Bone marrow (tissue), 2 donors: ENCODE measurements at regions not wholly inside any gene's neighbourhood (a gene's known extent, or its start where the extent isn't known, plus 50 kb on each side); places are given as distances from the start of the nearest gene placed in this dataset.

Experiments
- DNase-seq, 2 donors: peaks; one replicate each; lab custom pipeline; 2025; lab: John Stamatoyannopoulos, UW

GRCh38 chr3:25226747-25227146 is 201.3 kb upstream of the RARB start:
- DNase-seq = no peak

DNA sequence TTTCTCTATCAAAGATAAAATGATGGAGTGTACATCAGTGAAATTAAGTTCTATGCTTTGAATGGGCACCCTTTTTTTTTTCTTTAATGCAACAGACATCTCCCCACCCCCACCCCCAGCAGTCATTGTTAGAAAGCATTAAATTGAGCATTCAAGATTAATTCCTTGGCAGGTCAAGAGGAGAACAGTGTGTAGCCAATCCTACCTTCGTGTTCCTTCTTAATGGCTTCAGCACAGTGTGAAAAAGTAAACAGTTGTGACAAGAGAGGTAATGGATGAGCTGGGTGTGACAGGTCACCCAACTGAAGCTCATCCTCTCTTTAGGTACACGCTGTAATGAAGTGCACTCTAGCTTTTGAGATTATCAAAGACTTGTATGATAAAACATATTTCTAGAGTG is 198.5 kb upstream of the RARB start:
- DNase-seq = no peak

DNA sequence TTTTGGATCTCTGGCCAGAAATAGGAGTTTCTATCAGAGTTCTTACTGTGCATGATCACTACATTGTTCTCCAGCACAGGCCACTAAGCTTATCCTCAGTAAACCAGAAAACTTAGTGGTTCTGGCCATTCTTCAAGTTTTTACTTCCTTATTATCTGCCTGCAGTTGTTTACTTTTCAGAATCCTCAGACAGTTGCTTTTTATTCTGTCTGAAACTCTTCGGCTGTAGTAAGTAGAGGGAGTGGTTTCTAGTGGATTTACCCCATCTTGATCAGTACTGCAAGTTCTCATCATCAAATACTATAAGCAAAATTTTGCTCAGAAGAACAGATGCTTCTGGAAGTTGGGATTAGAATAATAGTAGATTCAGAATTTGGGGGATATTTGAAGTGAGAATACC is 193.0 kb upstream of the RARB start:
- no peak for DNase-seq

DNA sequence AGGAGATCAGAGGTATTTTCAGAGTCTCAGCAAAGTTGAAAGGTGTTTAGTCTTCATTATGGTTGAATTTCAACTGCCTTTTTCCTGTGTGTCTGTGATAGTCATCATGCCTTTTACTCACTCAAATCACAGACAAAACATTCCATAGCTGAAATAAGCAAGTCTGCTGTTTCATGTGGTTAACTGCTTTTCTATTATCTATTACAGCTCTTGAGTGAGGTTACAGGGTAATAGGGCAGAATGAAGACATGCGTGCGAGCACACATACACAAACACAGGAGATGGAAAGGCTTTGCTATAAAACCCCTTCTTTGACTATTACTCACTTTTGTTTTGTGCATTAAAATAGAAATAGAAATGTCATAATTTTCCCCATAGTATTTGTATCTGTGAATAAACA is 192.6 kb upstream of the RARB start:
- DNase-seq = no peak

DNA sequence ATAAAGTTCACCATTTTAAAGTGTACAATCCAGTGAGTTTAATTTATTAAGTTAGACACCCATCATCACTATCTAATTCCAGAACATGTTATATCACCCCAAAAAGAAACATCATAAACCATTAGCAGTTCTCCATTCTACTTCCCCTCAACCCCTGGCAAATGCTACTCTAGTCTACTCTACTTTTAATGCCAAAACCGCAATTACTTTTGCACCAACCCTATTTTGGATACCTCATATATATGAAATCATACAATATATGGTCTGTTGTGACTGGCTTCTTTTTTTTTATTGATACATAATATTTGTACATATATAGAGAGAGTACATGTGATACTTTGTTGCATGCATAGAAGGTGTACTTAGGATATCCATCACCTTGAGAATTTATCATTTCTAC is 190.5 kb upstream of the RARB start:
- no peak for DNase-seq

- no peak for DNase-seq
These were observed 189.0 kb upstream of the RARB start for GRCh38 chr3:25239042-25239441.

GRCh38 chr3:25246913-25247312 is 181.2 kb upstream of the RARB start:
- DNase-seq = no peak

- no peak for DNase-seq
These were observed 175.8 kb upstream of the RARB start for GRCh38 chr3:25252291-25252690.

GRCh38 chr3:25257026-25257425 is 171.0 kb upstream of the RARB start:
- no peak for DNase-seq

GRCh38 chr3:25259871-25260270 is 168.2 kb upstream of the RARB start:
- DNase-seq = no peak

DNA sequence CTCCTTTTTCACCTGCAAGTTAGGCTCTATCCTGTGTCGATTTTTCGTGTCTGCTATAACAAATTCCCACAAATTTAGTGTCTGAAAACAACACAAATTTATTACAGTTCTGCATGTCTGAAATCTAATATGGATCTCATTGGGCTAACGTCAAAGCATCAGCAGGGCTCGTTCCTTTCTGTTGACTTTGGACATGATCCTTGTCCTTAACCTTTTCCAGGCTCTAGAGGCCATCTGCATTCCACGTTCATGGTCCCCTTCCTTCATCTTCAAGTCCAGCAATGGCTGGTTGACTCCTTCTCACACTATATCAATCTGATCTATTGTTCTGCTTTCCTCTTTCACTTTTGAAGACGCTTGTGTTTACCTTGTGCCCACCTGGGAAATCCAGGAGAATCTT is 165.7 kb upstream of the RARB start:
- DNase-seq = no peak

- DNase-seq = no peak
These were observed 162.8 kb upstream of the RARB start for GRCh38 chr3:25265284-25265683.

- no peak for DNase-seq
These were observed 161.4 kb upstream of the RARB start for GRCh38 chr3:25266677-25267076.

DNA sequence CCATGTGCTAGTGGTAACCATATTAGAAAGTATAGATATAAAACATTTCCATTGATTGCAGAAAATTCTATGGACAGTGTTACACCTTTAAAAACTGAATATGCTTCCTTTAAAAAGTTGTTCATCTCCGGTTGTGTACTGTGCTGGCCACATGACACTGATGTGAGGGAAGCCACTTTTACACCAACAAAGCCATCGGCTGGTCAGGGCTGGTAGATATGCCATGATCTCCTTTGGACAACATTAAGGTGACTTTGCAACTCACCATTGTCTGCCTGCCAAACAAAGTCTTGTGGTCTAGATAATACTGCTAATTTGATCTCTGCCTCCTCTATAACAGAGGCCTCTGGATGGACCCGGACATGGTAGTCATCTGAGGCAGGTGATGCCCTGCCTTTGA is 156.0 kb upstream of the RARB start:
- DNase-seq = no peak

GRCh38 chr3:25273582-25274171 is 154.4 kb upstream of the RARB start:
- no peak for DNase-seq

GRCh38 chr3:25277503-25277902 is 150.6 kb upstream of the RARB start:
- DNase-seq = no peak

DNA sequence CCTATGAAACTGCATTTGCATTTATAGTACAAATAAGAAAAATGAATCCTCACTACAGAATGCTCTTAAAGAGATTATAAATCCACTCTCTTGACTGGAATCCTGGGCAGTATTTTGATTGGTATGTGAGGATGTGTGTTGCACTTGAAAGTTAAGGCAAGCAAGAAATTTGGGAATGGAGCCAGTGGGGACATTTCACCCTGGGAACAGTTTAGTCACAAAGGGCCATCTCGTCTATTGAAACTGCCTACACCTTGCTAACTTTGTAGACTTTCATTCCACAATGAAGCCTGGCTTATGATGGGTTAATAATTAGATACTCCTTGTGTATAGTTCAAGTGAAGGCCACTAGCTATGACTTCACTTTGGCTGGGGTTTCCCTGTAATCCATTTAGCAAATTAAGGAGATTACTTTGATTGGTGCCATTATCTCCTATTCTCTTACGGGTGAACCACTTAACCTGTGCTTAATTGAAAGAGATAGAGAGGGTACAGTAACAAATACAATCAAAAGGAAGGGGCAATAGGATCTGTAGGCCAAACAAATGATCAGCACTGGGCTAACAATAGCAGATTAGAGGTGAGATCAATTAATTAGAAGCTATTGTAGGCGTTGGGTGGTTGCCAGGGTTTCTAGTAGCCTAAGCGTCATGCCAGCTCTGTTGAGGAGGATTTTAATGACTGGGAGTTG is 146.9 kb upstream of the RARB start:
- DNase-seq = no peak

GRCh38 chr3:25281732-25282126 is 146.3 kb upstream of the RARB start:
- no peak for DNase-seq

DNA sequence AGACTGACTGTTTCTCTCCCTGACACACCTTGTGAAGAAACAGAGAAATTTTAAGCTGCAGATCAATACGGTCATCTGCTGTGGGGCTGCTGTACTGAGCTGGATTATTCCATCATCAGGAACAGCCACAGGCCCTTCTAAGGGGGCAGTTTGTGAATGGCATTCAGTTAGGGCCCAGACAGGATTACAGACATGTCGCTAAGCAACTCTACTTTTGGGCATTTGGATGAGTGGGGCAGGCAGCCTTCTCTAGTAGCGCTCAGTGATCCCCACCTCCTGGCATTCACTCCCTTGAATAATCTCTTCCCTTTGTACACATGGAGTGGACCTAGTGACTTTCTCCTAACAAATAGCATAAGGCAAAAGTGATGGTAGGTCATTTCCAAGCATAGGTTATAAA is 144.4 kb upstream of the RARB start:
- DNase-seq = no peak

GRCh38 chr3:25284249-25284648 is 143.8 kb upstream of the RARB start:
- no peak for DNase-seq

DNA sequence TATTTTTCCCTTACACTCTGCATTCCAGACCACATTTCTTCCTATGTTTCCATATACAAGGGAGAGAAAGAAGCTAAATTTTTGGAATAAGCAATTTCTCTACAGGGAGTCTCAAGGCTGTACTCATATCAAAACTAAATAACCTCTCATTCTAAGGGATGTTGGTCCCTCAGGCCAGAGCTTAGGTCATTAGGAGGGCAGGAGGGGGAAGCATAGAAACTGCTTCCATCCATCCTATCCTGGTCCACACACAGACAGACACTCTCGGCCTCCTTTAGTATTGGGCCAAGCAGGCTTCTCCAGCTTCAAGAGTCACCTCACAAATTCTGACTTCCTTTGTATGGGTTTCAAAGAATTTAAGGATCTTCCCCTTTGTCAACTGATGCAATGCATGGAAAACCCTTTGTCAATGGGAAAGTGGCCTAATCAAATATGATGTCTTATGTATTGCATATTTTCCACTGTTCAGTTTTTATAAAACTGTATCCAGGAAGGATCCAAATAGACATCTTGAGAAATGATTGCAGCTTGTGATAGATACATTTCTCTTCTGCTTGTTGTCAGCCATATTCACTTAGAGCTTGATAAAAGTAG is 140.7 kb upstream of the RARB start:
- no peak for DNase-seq

GRCh38 chr3:25288413-25288812 is 139.7 kb upstream of the RARB start:
- DNase-seq = no peak

- DNase-seq = no peak
These were observed 138.9 kb upstream of the RARB start for GRCh38 chr3:25289156-25289555.

GRCh38 chr3:25289663-25290062 is 138.4 kb upstream of the RARB start:
- DNase-seq = no peak
